Urothelium cell line (cell line): ENCODE measurements at regions not wholly inside any gene's neighbourhood (a gene's known extent, or its start where the extent isn't known, plus 50 kb on each side); places are given as distances from the start of the nearest gene placed in this dataset.
A peak's percentile ranks its signal among the peaks of the same experiment; 100 is the strongest.

ENCODE experiments used
- DNase-seq: peaks from one replicate; pipeline ENCODE4 v3.0.0; 2011; ENCODE audit warnings: low spot score, mixed read lengths
- FAIRE-seq: peaks from 2 replicates; lab custom pipeline; 2011; peaks lifted over from hg19 to GRCh38; lab: Jason Lieb, UNC

DNA sequence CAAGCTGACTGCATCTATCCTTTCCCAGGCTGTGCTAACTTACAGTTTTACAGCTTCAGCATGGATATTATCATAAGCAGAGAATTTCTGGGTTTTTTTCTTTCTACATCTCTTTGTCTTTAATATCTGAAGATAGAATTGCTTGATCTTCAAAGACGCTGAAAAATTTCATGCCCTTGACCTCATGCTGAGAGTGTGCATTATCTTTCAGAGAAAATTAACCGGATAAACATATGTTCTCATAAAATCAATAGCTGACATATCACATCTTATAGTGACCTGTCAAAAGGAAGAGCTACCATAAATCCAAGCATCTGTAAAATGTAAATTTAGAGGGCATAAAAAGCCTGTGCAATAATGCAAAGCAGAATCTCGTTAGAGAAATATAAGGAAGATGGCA lies 1704.1 kb upstream of the FLRT2 start:
- DNase-seq (no peak), FAIRE-seq (no peak)

DNA sequence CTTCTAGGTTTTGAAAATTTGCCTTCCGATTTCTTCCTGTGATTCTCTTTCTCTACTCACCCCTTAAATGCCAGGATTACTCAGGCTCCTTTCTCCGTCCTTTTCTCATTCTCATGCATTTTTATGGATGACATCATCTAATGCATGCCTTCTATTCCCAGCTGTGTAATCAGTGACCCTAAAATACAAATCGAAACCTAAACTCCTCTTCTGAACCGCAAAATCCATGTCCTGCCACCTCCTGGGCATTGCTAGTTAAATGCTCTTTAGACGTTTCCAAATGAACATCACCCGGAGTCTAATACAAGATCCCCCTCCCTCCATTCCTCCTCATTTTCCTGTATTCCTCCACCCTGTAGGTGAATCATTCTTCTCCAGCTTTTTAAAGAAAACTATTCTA lies 1703.1 kb upstream of the FLRT2 start:
- DNase-seq (peak; percentile 17), FAIRE-seq (no peak)

DNA sequence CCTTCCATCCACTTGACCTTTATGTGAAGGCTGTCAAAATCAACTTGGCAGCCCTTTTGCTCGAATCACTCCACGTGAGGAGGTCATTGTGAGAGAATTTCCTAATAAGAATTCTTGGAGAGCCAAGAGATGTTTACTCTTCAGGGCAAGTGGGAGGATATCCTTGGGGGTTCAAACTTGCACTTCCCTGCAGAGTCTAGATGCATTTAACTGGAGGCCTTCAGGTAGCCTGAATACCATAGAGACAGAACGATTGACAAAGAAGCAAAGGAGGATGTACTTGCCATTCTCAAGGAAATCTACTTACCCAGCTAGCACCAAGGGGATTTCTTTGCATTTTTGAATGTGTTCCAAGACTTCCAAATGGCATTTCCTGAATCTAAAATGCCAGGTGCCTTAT lies 1702.6 kb upstream of the FLRT2 start:
- no peak for DNase-seq
- no peak for FAIRE-seq

DNA sequence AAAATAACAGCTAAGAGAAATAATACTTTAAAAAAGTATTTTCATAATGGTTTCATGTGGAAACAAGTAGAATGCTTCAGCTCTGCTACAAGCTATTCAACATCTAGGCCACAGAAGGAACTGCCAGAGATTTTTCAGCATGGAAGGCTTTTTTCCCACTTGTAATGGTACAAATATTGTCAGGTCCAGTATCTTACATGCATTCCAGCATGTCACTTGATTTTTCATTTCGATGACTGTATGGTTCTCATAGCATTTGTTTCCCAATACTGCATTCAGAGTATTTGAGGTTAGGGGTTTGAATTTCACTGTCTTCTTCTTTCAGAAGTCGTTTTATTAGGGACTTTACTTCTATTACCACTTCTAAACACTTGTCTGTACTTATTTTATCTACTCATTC lies 1701.5 kb upstream of the FLRT2 start:
- DNase-seq (no peak), FAIRE-seq (no peak)

DNA sequence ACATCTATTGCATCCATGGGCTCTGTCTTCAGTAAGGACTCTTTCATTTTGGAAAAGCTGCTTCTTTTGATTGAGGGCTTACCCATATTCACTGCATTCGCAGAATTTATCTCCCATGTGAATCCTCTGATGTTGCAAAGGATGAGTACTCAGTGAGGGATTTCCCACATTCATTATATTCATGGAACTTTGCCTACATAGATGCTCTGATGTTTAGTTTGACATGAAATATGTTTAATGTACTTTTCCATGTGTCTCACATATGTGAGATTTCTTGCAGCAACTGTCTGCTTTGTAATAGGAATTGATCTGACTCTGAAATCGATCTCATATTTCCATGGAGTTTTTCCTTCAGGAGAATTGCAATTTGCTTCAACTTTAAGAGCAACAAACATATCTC lies 1699.6 kb upstream of the FLRT2 start:
- FAIRE-seq, result no peak

DNA sequence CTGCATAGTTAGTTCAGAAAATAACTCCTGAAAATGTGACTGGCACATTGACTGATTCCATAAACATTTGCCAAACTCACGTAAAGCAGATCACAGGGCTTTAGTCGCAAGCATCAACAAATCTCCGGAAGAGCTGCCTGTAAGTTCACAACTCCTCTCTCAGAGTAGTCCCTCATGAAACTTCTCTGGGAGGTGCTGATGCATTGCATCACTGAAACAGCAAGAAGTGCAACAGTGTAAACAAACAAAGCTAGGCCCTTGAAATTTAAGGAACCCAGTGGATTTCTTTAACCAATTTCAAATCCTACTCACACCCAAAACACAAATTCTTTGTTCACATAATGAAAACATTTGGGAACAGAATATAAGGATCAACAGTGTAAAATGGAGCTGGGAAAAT lies 1691.7 kb upstream of the FLRT2 start:
- DNase-seq (no peak), FAIRE-seq (no peak)

More for the DNA sequence above, 1699.6 kb upstream of the FLRT2 start:
- no peak for DNase-seq

DNA sequence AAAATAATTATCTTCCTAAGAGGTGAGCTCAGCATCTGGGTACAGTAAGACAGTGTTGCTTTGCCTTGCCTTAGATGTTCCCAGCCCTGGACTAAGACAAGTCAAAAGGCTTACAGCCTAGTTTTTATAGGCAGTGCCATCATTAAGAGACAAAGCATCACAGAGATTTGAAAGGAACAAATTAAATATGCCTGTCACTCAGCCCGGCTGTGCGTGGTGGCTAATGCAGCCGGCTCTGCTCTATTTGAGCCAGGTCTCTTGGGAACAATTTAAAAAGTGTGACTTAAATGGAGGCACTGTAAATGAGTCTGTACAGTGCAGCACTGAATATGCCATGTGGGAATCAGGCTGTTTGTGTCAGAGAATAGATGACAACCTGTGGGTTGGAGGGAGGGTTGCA lies 1687.4 kb upstream of the FLRT2 start:
- FAIRE-seq, result no peak
- DNase-seq, result no peak

DNA sequence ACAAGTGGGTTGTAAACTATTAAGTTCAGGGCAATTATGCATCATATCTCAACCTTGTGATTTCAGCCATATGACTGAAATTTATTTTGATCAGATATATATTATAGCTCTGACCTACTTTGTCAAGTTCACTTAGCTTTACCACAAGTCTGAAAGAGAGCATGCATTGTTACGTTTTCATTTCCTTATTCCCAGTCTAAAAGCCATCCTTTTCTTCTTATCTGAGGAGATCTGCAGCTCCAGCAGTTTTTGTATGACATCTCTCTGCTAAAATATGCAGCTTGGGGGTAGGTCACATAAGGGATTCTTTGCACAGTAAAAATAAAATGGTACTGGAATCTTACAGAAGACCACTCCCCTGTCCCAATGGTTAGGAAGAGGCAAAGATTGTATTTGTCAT lies 1682.8 kb upstream of the FLRT2 start:
- no peak for DNase-seq
- FAIRE-seq, result no peak

DNA sequence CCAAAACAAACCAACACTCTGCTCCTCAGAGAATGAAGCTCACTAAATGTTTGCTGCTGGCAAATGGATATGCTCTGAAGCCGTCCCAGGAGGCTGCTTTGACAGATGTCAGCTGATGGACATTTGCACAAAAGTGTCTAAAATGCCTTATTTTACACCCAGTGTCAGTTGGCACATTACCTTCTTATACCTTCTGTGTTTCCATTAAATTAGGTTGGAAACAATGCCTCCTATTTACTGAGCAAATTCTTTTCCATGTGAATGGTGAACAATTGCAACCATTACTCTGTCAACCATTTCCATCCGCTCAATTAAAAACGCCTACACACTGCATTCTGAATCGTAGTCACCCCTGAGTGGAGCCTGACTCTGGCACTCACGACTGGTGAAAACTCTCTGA lies 1679.9 kb upstream of the FLRT2 start:
- FAIRE-seq (no peak), DNase-seq (no peak)

DNA sequence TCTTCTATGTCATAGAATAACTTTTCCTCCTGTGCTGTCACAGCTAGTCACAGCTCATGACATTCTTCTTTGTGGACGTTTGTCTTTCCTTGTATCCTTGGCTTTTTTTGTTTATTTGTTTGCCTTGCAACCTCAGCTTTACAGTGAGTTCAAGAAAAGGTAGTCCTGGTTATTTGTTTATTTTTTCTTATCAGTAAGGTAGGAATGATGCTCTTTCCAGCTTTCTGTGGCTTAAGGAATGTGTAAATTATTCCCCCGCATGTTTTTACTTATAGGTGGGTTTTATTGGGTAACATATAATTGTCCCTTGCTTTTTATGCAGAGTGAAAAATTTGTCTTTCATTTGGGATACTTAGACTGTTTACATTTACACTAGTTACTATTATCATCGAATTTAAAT lies 1673.6 kb upstream of the FLRT2 start:
- DNase-seq (no peak), FAIRE-seq (no peak)

DNA sequence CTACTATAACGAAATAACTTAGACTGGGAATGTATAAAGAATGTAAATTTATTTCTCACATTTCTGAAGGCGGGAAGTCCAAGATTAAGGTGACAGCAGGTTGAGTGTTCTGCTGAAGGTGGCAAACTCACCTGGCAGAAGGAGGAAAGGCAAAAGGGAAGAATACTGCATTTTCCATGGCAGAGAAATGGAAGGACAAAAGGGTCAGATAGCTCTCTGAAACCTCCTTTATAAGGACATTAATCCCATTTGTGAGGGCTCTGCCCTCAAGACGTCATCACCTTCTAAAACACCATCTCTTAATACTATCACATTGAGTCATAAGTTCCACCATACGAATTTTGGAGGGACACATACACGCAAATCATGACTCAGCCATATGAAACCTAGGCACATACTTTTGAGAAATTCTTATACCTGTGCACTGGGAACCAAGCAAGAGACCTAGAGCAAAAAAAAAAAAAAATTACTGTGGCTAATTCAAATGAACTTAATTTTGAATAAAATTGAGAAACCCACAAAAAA lies 1669.3 kb upstream of the FLRT2 start:
- FAIRE-seq (no peak), DNase-seq (no peak)

DNA sequence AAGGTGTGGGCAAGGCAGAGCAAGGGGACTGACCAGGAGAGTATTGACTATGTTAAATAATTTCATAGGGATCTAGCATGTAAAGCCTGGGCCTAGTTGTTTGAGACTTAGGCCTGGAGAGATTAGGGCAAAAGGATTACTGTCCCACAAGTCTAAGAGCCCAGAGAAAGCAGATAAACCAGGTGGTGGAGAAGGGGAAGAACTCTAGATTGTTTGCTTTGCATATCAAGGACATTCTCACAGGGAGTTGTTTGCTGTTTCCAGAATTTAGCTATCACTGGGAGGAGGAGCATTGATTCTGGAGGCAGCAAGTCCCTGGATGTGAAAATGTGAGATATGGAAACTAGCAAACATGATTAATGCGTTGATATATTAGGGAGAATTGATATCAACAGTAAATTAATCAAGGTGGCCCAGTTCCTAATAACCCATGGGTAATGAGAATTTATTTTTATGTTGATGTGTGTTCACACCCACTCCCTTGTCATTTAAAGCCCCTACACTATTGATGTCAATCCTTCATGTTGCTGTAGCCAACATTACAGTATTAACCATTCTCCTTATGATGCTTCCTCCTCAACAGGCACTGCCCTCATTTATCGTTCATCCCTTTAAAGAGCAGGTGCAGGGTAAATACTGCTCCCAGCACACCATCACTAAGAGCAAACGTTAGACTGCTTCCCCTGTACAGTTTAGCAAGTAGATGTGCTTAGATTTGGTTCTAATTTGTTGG lies 1666.7 kb upstream of the FLRT2 start:
- DNase-seq (no peak), FAIRE-seq (no peak)

DNA sequence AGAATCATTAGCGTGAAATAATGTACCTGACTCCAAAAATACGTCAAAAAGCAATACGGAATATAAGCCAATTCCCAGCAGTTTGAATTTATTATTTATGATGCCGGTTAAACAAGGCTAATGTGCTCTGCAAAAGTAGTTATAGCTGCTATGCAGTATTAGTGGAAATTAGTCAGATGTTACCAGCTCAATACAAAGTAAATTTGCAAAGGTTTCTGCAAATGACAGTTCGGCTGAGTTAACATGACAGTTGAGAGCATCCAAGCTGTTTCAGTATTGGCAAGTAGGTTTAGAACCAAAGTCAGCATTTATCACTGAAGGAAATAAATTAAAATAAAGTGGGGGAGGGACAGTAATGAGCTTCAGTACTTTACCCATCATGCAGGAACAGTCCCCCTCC lies 1665.8 kb upstream of the FLRT2 start:
- no peak for DNase-seq
- no peak for FAIRE-seq

DNA sequence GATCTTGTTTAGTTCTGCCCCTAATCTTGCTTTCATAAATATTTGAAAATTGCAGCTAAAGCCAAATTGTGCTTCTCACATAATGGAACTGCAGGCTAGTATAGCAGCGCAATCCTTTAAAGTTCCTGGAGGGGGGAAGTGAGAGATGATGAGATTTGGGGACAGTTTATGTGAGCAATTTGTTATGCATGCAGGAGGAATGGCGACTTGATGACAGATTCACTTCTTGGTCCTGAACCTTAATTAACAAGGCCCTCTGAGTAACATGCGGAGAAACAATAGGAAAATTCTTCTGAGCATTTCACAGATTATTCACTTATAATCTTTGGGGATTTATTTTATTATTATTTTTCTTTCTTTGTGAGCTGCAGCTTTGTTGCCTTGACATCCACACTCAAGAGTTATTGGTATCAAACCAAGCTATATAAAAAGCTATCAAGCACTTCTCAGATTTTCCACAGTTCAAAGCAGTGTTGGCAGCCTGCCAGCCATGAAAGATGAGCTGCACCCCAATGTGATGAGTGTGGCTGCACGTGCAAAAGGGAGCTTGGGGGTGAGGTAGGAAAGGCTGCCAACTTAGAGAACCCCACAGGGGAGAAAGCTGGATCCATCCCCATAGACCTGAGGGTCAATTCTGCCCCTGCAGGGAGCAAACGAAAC lies 1662.2 kb upstream of the FLRT2 start:
- DNase-seq, result no peak
- no peak for FAIRE-seq

DNA sequence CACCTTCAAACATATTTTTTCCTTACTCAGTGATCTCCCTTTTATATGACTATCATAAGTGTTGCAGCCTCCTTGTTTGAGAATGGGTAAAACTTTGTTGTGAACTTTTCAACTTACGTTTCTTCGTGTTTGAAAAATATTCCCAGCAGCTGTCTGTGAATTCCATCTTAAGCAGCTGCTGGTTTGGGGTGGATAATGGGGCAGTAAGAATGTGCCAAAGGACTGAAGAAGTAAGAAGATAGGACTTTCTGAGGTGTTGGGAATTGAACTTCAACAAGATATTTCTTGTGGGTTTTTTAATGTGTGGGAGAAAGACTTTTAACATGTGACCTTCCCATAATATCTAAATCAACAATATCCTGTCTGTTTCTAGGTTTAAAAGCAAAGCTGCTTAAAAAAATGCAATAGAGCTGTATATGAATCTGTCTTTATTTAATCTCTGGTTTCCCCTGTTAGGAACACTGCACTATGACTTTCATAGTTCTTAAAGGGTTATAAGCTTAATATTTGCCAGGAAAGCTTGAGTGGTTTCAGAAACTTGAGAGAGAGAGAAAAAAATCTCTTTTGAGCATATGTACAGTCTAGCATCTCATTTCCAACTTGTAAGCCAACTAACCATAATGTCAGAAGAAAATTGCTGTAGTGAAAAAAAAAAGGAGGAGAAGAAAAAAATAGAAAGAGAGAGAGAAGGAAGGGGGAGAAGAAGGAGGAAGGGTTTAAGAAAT lies 1659.2 kb upstream of the FLRT2 start:
- DNase-seq (no peak), FAIRE-seq (no peak)

DNA sequence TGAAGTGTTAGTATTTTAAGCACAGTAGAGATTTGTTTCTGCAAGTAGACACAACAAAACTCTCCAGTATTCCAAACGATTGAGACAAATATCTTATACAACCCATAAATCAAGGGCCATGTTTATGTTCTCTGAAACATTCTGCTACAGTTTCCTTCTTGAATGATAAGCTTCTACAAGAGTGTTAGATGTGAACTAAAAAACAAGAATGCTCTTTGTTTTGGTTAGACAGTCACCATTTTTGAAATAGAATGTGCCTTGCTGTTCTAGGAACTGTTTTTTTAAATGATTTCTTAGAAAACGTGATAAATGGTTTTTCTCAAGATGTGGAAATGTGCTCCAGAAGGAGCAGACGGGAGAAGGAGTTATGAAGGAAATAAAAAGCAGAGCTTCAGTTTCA lies 1656.3 kb upstream of the FLRT2 start:
- no peak for FAIRE-seq
- DNase-seq, result no peak

DNA sequence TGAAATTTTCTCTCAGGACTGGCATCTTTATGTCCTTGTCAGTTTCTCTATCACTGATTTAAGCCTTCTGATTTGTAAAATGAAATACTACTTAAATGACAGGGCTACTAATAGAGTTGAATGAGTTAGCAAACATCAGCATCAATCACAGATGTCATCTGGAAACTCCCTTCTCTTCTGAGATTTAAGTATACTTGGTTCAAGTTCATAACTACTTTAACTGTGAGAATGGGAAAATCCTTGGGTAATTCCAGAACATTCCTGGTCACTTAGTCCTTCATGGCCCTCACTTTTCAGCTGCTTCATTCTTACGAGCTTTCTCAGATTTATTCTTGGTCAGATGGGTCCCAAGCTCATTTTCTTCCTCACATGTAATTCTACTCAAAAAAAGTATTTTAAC lies 1655.3 kb upstream of the FLRT2 start:
- FAIRE-seq, result no peak
- DNase-seq, result no peak

DNA sequence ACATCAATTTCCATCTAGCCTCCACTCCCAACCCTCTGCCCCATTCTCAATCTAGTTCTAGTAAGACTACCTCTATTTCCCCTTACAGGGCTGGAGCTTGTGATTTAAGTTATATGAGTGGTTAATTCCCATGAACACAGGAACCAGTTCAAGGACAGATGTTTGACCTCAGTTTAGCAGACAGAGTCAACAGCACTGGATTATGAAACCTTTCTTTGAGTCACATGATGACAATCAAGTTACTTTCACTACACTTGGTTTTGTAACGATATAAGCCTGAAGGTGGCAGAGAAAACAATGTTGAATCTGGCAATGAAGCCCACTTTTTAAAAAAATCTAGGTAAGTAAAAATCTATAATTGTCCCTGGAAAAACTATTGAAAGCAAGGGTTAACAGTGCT lies 1646.2 kb upstream of the FLRT2 start:
- no peak for FAIRE-seq

DNA sequence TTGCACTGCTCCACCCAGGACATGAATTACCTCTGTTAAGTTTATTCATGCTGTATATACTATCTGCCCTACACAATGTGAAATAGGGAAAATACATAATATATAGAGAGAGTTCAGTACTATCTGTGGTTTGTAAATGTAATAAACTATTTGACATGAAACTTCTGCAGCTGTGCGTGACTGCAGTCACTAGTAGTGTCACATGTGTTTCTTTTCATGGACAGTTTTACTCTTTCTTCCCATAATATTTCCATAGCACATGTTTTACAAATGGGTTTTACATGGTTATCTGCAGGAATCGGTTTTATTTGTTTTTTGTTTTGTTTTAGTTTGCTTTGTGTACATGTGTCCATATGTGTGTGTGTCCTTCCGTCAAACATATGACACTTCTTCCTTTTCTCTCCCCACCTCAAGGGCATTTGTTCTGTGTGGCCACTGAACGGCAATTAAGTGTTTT lies 1644.1 kb upstream of the FLRT2 start:
- DNase-seq (no peak), FAIRE-seq (no peak)

More for the DNA sequence above, 1646.2 kb upstream of the FLRT2 start:
- DNase-seq, result no peak

DNA sequence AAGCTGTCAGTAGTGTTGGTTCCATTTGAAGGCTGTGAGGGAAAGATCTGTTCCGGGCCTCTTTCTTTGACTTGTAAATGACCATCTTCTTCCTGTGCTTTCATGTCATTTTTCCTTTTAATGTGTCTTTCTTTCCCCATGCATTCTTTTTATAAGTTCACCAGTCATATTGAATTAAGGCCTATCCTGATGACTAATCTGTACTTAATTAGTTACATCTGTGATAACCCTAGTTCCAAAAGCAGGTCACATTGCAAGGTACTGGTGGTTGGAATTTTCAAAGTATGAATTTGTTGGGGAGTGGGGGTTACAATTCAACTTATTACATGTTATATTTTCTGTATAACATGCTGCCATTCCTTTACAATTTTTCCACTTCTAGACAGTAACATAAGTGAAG lies 1642.1 kb upstream of the FLRT2 start:
- DNase-seq, result no peak
- FAIRE-seq, result no peak

DNA sequence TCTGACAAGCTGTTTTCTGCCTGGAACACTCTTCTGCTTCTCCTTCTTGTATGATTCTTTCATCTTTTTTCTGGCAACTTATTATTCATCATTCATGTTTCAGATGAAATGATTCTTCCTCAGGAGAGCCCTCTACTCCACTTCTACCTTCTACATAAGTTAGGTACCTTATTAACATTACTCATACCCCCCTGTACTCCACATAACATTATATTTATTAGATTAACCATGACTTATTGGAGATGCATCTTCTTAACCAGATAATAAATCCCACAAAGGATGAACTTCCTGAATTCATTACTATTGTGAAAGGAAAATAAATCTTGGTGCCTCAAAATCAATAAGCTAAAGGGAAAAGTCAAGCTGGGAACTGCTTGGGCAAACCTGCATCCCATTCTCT lies 1636.5 kb upstream of the FLRT2 start:
- FAIRE-seq, result no peak

DNA sequence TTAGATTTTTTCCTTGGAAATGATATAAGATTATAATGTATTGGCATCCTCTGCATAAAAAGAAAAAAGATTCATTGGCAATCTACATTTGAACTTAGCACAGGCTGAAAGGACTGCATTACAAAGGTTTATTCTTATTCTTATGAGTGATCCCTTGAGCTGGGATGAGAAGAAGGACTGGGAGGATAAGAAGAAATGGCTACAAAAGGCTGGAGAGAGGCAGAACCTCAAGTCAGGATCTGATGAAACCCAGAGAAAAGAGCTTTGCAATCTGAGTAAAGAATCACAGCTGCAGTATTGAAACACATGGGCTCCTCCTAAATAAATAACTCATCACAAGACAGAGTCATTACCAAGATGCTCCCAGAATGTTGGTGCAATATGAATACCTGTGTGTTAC lies 1635.4 kb upstream of the FLRT2 start:
- DNase-seq, result no peak
- FAIRE-seq, result no peak

More for the DNA sequence above, 1636.5 kb upstream of the FLRT2 start:
- DNase-seq, result no peak
